ENCODE measurements at regions not wholly inside any gene's neighbourhood (a gene's known extent, or its start where the extent isn't known, plus 50 kb on each side); places are given as distances from the start of the nearest gene placed in this dataset.

DNA sequence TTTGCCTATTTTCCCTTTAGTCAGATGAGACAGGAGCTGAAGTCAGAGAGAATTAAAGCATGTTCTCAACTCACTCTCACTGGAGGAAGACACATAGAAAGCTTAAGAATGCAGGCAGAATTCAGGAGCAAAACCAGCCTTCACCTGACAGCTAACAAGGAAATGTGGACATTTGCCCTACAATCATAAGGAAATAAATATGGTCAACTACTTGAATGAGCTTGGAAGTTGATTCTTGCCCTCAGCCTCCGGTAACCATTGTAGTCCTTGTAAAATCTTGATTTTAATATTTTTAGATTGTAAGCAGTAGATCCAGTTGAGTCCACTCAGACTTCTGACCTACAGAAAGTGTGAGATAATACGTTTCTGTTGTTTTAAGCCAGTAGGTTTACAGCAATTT, 752.5 kb upstream of the ZWINT start:
- no peak for DNase-seq (ENCODE audit: low read depth)
- TF ChIP-seq, protein P1, sequence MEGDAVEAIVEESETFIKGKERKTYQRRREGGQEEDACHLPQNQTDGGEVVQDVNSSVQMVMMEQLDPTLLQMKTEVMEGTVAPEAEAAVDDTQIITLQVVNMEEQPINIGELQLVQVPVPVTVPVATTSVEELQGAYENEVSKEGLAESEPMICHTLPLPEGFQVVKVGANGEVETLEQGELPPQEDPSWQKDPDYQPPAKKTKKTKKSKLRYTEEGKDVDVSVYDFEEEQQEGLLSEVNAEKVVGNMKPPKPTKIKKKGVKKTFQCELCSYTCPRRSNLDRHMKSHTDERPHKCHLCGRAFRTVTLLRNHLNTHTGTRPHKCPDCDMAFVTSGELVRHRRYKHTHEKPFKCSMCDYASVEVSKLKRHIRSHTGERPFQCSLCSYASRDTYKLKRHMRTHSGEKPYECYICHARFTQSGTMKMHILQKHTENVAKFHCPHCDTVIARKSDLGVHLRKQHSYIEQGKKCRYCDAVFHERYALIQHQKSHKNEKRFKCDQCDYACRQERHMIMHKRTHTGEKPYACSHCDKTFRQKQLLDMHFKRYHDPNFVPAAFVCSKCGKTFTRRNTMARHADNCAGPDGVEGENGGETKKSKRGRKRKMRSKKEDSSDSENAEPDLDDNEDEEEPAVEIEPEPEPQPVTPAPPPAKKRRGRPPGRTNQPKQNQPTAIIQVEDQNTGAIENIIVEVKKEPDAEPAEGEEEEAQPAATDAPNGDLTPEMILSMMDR (conservative IDR thresholded peaks at IDR 0.05; ENCODE audit: low read length), result no peak
- no peak overlapping the region for H3K4me3 ChIP-seq (ENCODE audit: low read length)

DNA sequence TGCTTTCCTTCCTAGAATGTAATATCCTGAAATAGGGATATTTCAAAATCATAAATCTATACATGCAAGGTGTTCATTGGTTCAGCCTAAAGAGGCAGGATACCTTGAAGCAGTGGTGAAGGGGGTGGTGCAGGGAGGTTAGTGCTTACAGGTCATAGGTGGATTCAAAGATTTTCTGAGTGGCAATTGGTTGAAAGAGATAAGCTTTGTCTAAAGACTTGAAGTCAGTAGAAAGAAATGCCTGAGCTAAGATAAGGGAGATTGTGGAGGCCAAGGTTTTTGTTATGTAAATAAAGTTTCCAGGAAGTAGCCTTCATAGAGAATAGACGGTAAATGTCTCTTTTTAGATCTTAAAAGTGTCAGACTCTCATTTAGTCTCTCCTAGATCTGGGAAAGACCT, 741.2 kb upstream of the ZWINT start:
- no peak for DNase-seq (ENCODE audit: low read depth)
- TF ChIP-seq, protein P1 (conservative IDR thresholded peaks at IDR 0.05; ENCODE audit: low read length), result no peak

DNA sequence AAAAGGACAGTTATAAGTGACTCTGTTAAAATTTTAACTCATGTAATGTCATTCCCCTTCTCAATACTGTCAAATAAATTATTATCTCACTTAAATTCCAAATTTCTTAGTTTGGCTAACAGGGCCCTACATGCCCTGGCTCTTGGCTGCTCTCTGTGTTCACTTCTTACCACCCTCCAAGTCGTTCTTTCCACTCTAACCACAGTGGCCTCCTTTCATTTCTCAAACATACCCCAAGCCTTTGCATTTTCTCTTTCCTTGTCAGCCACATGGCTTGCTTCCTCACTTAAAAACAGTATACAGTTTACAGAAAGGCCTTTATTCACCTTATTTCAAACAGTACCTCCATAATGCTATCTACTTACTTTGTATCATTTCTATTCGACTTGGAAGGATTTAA, 737.1 kb upstream of the ZWINT start:
- H3K4me3 ChIP-seq (ENCODE audit: low read length), result no peak overlapping the region
- TF ChIP-seq, protein P1 (conservative IDR thresholded peaks at IDR 0.05; ENCODE audit: low read length), result no peak
- no peak for DNase-seq (ENCODE audit: low read depth)

More for the DNA sequence above, 741.2 kb upstream of the ZWINT start:
- no peak overlapping the region for H3K4me3 ChIP-seq (ENCODE audit: low read length)

DNA sequence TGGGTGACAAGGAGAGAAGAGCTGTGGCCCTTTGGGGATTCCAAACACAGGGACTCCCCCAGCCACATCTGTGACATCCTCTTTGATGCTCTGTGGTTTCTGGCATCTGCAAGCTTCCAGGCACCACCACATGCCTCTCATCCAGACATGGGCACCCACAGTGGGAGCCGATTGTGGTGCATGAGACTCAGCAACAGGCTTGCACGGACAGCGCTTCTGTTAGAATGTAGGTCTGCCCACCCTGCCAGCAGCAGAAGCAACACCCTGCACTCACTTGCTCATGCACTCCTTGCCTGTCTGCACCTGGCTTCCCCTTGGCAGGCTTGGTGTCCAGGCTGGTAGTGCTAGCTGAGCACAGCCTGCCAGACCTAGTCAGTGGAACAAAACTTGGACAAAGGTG, 735.0 kb upstream of the ZWINT start:
- H3K4me3 ChIP-seq (ENCODE audit: low read length), result no peak overlapping the region
- DNase-seq (ENCODE audit: low read depth), result no peak
- TF ChIP-seq, protein P1 (conservative IDR thresholded peaks at IDR 0.05; ENCODE audit: low read length), result no peak

DNA sequence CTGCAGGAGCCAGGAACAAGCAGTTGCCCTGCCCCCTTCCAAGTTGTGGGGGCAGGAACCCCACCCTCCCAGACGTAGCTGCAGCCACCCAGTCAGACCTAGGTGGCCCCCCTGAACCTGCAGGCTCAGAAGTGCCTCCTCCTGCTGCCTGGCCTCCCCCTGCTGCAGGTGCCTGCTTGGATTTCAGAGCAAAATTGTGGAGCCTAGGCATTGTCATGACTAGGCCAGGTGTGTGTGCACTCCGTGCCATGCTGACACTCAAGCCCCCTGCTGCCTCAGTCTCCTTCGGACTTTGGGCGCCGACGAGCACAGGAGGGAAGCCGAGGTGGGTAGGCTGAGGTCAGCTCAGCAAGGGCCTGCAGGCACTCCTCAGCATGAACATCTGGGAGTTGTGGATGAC, 733.9 kb upstream of the ZWINT start:
- TF ChIP-seq, protein P1 (conservative IDR thresholded peaks at IDR 0.05; ENCODE audit: low read length), result no peak
- DNase-seq (ENCODE audit: low read depth), result no peak
- H3K4me3 ChIP-seq (ENCODE audit: low read length), result no peak overlapping the region

DNA sequence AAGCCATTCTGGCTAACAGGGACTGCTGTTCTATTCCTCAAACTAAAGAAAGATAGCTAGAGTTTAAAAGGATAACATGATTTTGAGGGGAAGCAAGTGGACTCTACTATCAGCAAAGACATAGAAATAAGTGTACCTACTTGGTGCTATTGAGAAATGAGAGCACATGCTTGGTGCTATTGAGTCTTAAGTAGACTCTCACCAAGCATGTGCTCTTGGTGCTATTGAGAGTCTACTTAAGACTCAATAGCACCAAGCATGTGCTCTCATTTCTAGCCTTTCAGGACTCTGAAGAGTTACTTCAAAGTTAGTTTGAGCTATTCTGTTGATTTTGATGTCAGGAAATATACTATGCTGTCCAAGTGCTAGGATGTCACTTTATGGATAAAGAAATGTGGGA, 733.0 kb upstream of the ZWINT start:
- no peak overlapping the region for H3K4me3 ChIP-seq (ENCODE audit: low read length)
- DNase-seq (ENCODE audit: low read depth), result no peak
- TF ChIP-seq, protein P1 (conservative IDR thresholded peaks at IDR 0.05; ENCODE audit: low read length), result no peak

DNA sequence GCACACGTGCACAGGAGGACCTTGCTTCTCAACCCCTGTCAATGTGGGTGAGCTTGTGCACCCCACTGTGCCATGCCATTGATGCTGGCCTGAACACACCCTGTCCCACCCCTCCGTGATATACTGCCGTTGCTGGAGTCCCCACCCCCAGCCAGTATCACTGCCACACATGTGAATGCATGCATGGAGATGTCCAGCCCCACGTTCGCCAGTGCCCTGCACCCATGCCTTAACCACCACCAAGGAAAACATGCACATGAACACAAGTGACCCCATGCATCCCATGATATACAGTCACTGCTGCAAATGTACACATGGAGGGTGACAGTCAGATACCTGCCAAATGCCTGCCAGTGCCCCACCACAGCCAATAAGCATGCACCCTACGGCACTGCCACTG, 692.5 kb upstream of the ZWINT start:
- H3K4me3 ChIP-seq (ENCODE audit: low read length), result no peak overlapping the region
- DNase-seq (ENCODE audit: low read depth), result no peak
- TF ChIP-seq, protein P1 (conservative IDR thresholded peaks at IDR 0.05; ENCODE audit: low read length), result no peak

Measured in AG10803 (cell line).